Right lobe of liver (tissue), 6 donors: ENCODE measurements at regions not wholly inside any gene's neighbourhood (a gene's known extent, or its start where the extent isn't known, plus 50 kb on each side); places are given as distances from the start of the nearest gene placed in this dataset.
"Not testable (repeated sequence)": the region's sequence is repeated elsewhere in the genome, so short reads cannot be mapped to it uniquely, and the experiment has no call there.

ENCODE experiments used
- ATAC-seq, 4 donors: fragments of 200-7000 bp; cut with Tn5 transposase; one replicate each; pipeline ENCODE4 v1.9.1; 2020; ENCODE audit warnings: mild to moderate bottlenecking in 4 of 4, moderate library complexity in 4 of 4
- DNase-seq, 3 donors: peaks; one replicate each; pipeline ENCODE4 v3.0.0-alpha.2; 2020
- H3K27ac ChIP-seq, 3 donors: fragments of 200-600 bp; one replicate each; pipeline ENCODE4 v1.8.0; 2022
- H3K27me3 ChIP-seq, 2 donors: fragments of 200-600 bp; one replicate each; pipeline ENCODE4 v1.8.0; 2022
- H3K36me3 ChIP-seq, 4 donors: fragments of 200-600 bp; sonication (generic) in 1 of 4; one replicate each; pipeline versions ENCODE4 v1.5.1 to v1.8.0; 2017 to 2022; ENCODE audit warnings: control low read depth in 1 of 4
- H3K4me1 ChIP-seq, 4 donors: fragments of 200-600 bp; sonication (generic) in 1 of 4; one replicate each; pipeline versions ENCODE4 v1.5.1 to v1.8.0; 2017 to 2022; ENCODE audit warnings: control low read depth in 1 of 4
- H3K4me3 ChIP-seq, 3 donors: fragments of 200-600 bp; one replicate each; pipeline ENCODE4 v1.8.0; 2022
- H3K9me3 ChIP-seq, 4 donors: fragments of 200-600 bp; sonication (generic) in 1 of 4; one replicate each; pipeline versions ENCODE4 v1.5.1 to v1.8.0; 2017 to 2022; ENCODE audit warnings: control low read depth in 1 of 4
- CTCF ChIP-seq, 4 donors: fragments of 200-600 bp in 3 of 4; fragments of 450-650 bp in 1 of 4; IDR thresholded peaks; one replicate each; pipeline versions ENCODE4 v1.5.1 to v1.8.0; 2016 to 2022; ENCODE audit warnings: antibody characterized with exemption in 4 of 4, mild to moderate bottlenecking in 2 of 4
- POLR2A ChIP-seq: fragments of 450-650 bp; IDR thresholded peaks from one replicate; pipeline ENCODE4 v1.6.1; 2017; ENCODE audit warnings: antibody characterized with exemption, mild to moderate bottlenecking
- WGBS: methylation state at CpG from one replicate; pipeline ENCODE4 v1.1.6; 2018; ENCODE audit warnings: low coverage, low lambda C conversion rate; ENCODE audit not compliant: insufficient coverage; ENCODE audit errors: missing lambda C conversion rate; 5-methylcytosine and 5-hydroxymethylcytosine counted together
- intact Hi-C, 2 donors: fragments of 100-400 bp; cut with DNase I; formaldehyde crosslinking; loops; one replicate each; pipeline versions ENCODE4 v1.11.2 to v1.14.1; 2022
- donor health status: DM: no; HTN: yes; CAD: no.
- donor health status: DM: no; HTN: no; CAD: no.
- donor health status: DM: no; HTN: no; CAD: no.
- donor health status: DM: no; HTN: yes; CAD: no.
- donor health status: DM: no; HTN: yes; CAD: no.

- DNase-seq (no peak), ATAC-seq (no peak)
- no peaks in the 10 kb centered on the region for H3K4me1 ChIP-seq
- H3K27ac ChIP-seq: no peak overlapping the region
- no peak for TF ChIP-seq CTCF (IDR thresholded peaks at IDR 0.05)
- TF ChIP-seq POLR2A: no peak
- 63% methylated on average over 3 of the region's 3 CpGs for WGBS
- intact Hi-C loops: no loop called here
- H3K4me3 ChIP-seq: no peak overlapping the region
- H3K27me3 ChIP-seq: peaks cover 0 to 3% of the 10 kb centered on the region in 2 donors
- H3K9me3 ChIP-seq: no peaks in the 10 kb centered on the region
- no peaks in the 10 kb centered on the region for H3K36me3 ChIP-seq
These were observed 57.8 kb upstream of the CEACAM21 start for GRCh38 chr19:41518141-41518540.

- DNase-seq, H3K27me3 ChIP-seq, intact Hi-C loops, H3K4me1 ChIP-seq, H3K36me3 ChIP-seq, H3K9me3 ChIP-seq: not testable (repeated sequence)
- peak overlapping the region in 1 of 3 donors; percentile 32 for H3K4me3 ChIP-seq
- H3K27ac ChIP-seq: peak overlapping the region in 2 of 3 donors; percentile 18 to 67
- ATAC-seq: peak; percentile 28 to 52 (median 36)
- WGBS: 37% methylated on average over 15 of the region's 18 CpGs
These were observed 54.6 kb upstream of the CEACAM21 start for GRCh38 chr19:41521138-41521930.

- TF ChIP-seq CTCF (IDR thresholded peaks at IDR 0.05) (peak in 1 of 4 donors; percentile 22), POLR2A (no peak)
- H3K4me3 ChIP-seq: peak overlapping the region in 1 of 3 donors; percentile 32
- peak overlapping the region in 2 of 3 donors; percentile 18 to 67 for H3K27ac ChIP-seq
- H3K36me3 ChIP-seq: no peaks in the 10 kb centered on the region
- H3K4me1 ChIP-seq: no peaks in the 10 kb centered on the region
- WGBS: 6% methylated on average over 24 of the region's 58 CpGs
- ATAC-seq (peak; percentile 59 to 85 (median 72)), DNase-seq (peak in 2 of 3 donors; percentile 33 to 60)
- H3K9me3 ChIP-seq: no peaks in the 10 kb centered on the region
- intact Hi-C loops: no loop called here
- peaks cover 0 to 3% of the 10 kb centered on the region in 2 donors for H3K27me3 ChIP-seq
These were observed 53.9 kb upstream of the CEACAM21 start for GRCh38 chr19:41521931-41522555.

- TF ChIP-seq POLR2A (no peak), CTCF (IDR thresholded peaks at IDR 0.05) (no peak)
- Histone ChIP-seq H3K4me3 (no peak overlapping the region), H3K36me3 (no peaks in the 10 kb centered on the region), H3K9me3 (no peaks in the 10 kb centered on the region), H3K27ac (no peak overlapping the region), H3K4me1 (no peaks in the 10 kb centered on the region), H3K27me3 (no peaks in the 10 kb centered on the region)
- WGBS: 36% methylated on average over 1 of the region's 1 CpG
- ATAC-seq: no peak
- DNase-seq: no peak
- intact Hi-C loops: no loop called here
These were observed 50.0 kb upstream of the CEACAM21 start for GRCh38 chr19:41525989-41526388.
